NCI-H1436 (cell line): ENCODE measurements at regions not wholly inside any gene's neighbourhood (a gene's known extent, or its start where the extent isn't known, plus 50 kb on each side); places are given as distances from the start of the nearest gene placed in this dataset.

ENCODE experiments used
- DNase-seq: peaks from one replicate; lab custom pipeline; 2025; lab: John Stamatoyannopoulos, UW

DNA sequence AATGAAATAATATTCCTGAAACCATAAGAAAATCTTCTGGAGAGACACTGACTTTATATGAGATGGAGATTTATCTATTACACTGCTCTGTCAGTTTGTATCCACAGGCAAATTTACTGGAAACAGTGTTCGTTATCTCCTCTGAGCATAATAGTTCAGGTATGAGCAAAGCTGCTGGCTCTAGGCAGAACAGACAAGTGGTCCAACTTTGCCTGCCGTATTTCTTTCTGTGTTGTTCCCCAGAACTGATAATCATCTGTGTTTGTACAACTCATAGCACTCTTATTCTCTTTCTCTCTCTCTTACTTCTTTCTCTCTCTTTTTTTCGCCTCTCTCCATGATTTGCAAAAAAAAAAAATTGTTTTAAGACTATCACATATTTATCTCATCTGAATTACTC lies 623.8 kb upstream of the CHORDC1 start:
- no peak for DNase-seq

DNA sequence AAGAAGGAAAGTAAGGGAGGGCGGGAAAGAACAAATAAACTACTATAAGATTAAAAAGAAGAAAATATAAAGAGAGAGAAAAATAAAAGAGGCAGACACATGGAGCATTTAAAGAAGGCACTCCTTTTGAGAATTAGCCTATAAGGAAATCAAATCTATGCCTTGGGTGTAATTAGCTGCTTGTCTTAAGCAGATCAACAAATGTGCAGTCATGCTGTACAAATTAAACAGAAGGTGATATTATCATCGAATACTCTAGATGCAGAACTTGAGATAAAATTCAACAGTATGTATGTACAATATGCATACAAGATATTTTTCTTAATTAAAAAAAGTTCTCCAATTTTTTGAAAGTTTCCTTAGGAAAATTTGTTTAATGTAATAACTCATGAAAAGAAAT lies 623.0 kb upstream of the CHORDC1 start:
- no peak for DNase-seq

DNA sequence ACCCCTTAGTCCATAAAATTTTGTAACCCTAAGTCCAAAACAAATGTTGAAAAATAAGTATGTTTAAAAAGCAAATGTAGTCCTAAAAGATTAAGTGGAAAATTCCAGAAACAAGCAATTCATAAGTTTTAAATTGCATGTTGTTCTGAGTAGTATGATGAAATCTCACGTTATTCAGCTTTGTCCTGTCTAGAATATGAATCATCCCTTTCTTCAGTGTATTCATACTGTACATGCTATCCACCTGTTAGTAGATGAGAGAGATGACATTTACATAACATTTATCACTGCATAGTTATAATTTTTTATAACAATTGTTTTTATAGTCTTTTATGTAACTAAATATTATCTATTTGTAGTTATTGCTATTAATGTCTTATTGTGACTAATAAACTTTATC lies 622.3 kb upstream of the CHORDC1 start:
- DNase-seq = no peak

DNA sequence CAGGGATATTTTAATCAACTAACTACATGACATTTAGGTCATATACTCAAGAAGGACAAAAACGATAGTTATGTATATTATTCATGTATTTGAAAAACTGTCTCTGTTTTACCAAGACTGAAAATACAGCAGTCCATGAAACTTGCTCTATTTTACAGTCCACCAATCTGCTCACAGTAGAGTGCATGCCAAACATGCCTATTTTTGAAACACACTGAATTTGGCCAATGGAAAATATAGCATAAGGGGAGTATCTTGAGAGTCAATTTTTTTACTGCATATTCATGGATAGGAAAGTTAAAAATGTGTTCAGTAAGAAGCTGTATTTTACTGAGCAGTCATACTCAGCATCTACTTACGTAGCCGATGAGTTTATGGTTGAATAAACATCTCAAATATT lies 621.2 kb upstream of the CHORDC1 start:
- no peak for DNase-seq

DNA sequence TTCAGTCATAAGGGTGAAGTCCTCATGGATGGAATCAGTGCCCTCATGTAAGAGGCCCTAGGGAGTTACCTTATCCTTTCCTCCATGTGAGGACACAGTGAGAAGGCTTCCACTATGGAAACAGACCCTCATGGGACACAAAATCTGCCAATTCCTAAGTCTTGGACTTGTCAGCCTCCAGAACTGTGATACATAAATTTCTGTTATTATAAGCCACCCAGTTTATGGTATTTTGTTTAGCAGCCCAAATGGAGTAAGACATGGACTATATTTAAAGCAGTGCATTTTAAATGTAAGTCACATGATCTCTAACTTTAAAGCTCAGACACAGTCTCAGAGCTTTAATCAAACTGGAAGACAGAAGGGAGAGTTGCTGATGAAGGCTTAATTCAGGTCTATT lies 619.8 kb upstream of the CHORDC1 start:
- no peak for DNase-seq

DNA sequence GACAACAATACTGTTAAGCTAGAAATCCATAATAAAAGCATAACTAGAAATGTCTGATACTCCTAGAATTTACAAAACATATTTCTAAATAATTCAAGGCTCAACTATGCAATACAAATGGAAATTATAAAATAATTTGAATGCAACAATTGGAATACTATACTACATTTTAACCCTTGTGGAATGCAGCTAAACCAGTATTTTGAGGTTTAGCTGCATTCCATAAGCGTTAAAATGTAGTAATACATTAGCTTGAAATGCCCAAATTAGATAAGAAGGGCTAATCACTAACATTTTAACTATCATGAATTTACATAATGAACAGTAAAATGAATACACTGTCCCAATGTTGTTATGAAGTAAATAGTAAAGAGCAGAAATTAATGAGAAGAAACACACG lies 617.2 kb upstream of the CHORDC1 start:
- no peak for DNase-seq

DNA sequence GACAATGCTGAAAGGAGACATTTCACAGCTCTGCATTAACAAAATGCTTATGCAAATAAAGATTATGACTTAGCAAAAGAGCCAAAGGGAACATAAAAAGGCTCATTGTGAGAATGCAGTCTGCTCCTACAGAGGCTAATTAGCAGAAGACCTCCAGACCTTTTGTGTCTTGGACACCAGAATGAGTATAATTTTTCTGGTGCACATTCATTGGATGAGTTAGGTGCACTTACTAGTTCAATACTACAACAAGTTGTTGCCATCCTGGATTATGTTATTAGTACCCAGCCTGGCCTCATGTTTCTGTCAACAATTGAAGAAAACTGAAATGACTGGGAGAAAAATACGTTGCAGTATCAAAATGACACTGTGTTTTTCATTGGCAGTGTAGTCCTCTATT lies 613.2 kb upstream of the CHORDC1 start:
- no peak for DNase-seq

DNA sequence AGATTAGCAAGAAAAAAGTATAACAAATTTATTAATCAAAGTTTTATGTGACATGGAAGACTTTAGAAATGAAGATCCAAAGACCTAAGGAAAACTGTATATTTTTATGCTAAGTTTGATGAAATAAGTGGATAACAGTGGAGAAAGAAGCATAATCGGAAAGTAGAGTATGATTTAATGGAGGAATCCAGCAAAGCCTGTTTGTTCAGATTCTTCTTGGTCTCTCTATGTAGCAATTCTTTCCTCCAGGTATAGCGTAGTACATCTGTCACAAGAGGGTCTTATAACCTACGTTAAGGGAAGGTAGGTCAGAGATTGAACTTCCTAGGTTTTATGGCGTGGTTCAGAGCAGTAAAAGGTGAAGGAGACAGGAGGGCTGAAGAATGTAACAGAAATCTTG lies 600.6 kb upstream of the CHORDC1 start:
- DNase-seq = no peak

DNA sequence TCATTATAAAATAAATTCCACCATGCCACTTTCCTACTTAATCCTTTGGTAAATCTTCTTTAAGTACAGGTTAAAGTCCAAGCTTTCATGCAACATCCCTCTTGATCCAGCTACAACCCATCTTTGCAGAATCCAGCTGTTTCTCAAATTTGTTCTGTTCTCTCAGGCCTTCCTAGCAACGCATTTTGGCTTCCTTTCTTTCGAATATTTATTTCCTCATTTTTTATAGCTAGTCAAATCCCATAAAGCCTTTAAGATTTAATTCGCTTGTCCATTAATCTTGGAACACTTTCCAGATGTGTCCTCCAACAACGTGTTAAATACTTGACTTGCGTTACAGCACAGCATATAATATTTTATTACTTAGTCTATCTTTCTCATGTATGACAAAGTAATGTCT lies 600.1 kb upstream of the CHORDC1 start:
- no peak for DNase-seq

DNA sequence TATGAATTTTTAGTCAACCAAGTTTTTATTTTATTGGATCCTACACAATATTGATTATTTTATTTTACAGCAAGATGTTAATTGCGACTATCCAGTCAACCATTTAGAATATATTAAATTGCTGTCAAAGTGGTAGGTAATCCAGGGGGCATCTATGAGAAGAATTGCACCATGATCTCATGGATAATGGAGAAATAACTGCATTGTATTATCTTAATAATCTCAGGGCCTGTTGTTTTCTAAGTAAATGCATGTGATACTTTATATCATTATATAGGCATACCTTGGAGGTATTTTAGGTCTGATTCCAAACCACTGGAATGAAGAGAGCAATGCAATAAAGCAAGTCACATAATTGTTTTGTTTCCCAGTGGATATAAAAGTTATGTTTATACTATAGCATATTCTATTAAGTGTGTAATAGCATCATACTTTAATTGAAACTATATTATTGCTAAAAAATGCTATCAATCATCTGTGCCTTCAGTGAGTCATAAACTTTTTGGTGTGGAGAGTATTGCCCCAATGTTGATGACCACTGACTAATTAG lies 595.4 kb upstream of the CHORDC1 start:
- no peak for DNase-seq

DNA sequence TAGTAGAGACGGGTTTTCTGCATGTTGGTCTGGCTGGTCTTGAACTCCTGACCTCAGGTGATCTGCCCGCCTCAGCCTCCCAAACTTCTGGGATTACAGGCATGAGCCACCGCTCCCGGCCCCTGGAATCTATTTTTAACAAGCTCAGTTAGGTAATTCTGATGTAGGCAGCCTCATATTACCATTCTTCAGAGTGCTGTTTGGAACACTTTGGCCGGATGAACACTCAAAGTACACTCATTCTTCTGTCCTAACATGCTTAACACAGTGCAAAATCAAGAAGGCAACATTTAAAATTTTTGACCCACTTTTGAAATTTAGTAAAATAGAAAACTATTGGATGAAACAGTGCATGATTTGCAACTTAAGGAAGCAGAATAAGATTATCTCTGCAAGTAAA lies 586.7 kb upstream of the CHORDC1 start:
- DNase-seq = no peak

DNA sequence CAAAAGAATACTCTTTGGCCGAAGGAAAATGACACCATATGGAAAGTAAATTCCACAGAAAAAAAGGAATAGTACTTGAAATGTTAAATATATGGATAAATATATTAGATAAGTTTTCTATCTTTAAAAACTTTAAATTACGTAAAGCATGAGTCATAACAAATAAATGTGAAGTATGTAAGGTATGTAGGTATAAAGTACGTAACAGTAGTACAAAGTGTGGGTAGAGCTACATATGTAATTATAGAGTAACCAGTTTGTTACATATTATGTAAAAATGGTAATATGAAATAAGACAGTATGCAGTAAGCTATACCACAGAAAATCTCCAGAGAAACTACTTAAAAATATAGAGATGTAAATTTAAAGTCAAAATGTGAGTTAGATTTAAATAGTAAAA lies 582.3 kb upstream of the CHORDC1 start:
- no peak for DNase-seq

DNA sequence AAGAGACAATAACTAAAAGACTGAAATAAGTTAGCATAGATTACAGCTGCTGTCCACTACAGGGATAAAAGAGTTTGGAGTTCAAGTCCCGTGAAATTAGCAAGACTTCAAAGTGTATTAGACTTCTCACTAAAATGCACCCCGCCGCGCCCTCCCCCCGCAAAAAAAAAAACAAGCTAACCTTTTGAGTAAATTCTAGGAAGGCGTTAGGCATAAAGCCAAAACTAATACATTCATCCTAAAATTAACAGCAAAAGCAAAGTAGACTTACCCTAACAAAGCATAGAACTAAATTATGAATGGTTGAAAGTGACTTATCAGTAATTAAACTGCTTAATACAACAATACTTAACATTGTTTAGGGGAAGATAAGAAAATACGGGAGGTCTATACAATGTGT lies 581.0 kb upstream of the CHORDC1 start:
- DNase-seq = no peak

DNA sequence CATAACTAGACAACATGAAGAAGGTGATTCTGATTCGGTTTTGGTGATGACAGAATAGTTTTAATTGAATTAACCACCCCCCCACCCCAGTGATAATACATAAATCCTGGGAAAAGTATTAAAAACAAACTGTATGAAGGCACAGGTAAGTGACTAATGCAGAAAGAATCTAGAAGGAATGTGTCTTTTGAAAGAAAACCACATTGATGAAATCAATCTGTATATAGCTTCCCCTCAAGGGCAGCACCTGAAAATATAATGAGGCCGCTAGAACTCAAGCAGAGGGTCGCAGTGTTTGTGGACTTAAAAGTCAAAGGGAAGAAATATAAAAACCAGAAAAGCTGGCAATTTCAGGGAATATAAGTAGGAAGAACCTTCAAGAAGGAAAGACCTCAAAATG lies 580.5 kb upstream of the CHORDC1 start:
- DNase-seq = no peak

DNA sequence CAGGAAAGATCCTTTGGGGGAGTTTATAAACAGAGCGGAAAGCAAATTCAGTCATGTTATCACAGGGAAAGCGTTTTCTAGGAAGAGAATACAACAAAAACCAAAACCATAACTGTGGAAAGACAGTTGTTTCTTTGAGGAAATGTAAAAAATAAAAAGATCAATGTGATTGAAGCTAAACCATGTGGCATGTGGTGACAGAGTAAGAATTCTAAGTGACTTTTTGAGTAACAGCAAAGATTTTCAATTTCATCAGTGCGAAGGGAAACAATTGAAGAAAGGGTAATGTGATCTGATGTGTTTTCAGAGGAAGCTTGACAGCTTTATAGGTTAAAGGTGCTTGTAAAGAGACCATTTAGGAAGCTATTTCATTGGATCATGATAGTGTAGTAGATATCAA lies 575.9 kb upstream of the CHORDC1 start:
- DNase-seq = no peak

DNA sequence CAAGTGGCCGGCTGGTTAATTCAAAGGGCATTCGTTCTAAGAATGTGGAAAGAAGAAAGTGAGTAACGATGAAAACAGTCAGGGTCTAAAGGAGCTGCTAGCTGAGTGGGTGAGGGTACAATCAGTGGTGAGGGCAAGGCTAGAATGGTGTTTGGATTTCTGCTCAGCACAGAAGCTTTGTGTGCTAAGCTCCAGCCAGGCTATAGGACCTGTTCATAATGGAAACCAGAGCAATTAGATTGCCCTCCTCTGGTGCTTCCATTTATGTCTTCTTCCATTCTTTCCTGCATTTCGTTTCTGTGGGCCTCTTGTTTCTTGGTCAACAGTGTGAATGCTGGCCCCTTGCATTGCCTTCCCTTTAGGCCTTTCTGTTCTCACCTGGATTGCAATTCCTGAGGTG lies 572.9 kb upstream of the CHORDC1 start:
- DNase-seq = no peak

DNA sequence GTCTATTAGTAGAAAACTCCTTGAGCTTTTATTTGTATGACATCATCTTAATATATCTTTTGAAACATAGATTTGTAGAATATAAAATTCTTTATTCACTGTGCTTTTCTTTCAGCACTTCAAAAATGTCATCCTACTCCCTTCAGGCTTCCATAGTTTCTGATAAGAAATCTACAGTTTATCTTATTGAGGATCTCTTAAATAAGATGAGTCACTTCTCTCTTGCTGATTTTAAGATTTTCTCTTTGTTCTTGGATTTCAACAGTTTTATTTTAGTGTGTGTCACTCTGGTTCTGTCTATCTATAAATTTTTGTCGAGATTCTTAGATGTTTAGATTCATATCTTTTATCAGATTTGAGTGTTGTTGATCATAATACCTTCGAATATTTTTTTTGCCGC lies 566.1 kb upstream of the CHORDC1 start:
- no peak for DNase-seq

DNA sequence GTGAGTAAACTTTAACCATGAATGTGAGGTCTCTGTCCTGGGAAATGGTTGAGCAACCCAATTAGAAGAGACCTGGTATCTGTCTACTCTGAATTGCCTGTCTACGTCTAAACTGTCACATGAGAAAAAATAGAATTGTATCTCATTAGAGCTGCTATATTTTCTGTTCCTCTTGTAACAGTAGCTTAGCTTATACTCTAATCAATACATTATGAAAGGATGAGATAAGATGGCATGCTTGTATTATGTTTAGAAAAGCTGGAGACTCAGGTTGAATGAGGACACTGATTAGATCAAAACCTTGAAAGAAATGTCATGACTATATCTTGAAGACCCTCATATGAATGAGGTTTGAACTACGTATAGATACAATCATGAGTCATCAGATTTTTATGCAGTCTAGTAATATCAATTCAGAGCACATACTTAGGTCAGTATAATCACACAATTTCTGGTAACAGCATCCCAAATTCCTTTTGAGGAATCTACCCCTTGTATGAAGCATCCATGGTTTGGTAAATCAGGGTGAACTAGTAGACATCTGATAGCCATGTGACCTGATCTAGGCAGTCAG lies 561.5 kb upstream of the CHORDC1 start:
- DNase-seq = no peak

DNA sequence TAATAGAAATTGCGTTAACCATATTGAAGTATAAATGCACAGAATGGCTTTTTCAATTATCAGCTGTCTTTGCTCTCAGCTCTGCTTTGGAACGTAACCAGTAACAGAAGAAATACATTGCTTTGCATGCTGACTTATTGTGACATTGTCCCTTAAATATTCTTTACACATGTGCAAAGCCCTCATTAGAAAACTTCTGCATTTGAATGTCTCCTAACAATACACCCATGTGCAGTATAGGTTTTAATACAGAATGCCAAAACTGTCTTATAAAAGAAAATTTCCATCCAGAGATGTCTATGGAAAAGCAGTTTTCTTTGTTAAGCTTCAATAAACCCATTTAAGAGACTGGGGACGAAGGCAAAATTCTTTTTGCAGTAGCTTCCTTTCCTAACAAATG lies 560.3 kb upstream of the CHORDC1 start:
- DNase-seq = no peak

DNA sequence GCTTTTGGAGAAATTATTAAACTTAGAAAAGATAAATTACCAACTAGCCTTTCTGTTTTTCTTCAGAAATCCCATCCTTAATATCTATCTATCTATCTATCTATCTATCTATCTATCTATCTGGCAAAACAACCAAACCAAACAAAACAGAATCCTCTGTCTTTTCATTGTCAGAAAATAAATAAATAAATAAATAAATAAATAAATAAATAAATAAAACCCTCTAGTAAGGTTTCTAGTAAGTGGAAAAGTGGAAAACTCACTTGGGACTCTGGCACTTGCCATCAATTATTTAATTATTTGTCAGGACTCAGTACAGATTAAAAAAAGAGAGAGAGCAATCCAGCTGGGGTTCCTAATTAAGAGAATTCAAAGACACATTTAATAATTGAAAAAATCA lies 556.2 kb upstream of the CHORDC1 start:
- no peak for DNase-seq

DNA sequence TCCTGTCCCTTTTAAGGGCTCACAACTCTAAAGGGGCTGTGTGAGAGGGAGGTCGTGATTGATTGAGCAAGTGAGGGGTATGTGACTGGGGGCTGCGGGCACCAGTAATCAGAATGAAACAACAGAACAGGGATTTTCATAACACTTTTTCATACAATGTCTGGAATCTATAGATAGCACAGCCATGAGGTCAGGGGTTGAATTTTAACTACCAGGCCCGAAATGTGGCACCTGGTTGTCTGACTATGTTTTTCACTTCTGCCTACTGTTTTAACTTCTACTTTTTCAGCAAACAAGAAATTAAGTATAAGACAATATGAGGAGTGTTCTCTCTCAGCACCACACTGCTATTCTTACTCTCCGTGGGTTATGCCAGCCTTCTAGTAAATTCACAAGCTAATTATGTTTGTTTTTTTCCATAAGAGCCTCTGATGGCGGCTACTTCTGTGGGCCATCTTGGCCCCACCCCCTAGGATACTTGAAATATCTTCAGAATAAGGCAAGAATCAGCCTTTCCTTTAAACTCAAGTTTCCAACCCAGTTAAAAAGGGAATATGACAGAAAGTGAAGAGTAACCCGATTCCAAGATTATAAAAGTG lies 552.8 kb upstream of the CHORDC1 start:
- no peak for DNase-seq

DNA sequence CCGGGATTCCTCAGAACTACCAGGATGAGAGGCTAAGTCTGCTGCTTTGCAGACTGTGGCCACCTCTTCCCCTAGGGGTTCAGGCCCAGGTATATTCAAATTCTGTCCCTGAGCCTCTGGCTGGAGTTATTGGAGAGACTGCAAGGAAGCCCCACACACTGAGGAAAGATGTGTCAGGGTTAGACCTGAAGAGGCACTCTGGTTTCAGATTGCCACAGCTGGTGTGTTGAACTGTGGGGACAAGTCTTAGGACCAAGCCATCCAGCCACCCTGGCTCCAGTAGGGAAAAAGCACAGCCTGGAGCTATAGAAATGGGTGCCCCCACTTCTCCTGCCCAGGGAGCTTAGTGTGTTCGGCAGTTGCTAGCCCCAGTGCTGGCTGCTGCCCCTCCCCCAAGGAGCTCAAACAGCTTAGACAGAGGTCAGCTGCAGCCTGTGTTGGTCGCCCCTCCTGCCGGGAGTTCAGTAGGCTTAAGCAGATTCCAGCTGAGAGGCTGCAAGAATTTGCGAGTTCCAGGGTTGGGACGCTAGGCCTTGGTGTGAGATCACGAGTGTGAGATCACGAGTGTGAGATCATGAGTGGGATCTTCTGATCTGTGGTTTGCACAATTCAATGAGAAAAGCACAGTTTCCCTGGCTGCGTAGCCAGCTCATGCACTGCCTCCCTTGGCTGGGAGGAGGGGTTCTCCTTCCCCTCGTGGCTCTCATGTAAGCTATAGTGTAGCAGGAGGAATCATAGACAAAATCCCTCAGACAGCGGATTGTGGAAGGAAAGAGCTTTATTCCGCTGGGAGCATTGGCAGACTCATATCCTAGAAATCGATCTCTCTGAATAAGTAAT lies 552.1 kb upstream of the CHORDC1 start:
- DNase-seq = no peak

DNA sequence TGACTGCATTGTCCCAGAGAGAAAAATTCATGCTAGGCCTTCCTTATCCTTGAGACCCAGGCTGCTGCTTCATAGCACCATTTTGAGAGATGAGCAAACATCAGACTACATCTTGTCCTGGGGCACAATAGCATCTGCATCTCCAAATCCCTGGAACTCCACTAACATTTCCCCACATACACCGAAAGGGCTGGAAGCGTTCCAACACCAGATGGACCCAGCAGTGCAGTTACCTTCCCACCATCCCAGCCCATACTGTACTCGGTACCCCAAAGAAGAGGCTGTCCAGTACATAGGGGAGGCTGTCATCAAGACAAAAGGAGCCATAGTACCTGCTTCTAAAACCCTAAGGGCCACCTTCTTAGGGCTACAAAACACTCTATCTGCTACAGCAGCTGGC lies 547.2 kb upstream of the CHORDC1 start:
- no peak for DNase-seq
